ENCODE measurements at regions not wholly inside any gene's neighbourhood (a gene's known extent, or its start where the extent isn't known, plus 50 kb on each side); places are given as distances from the start of the nearest gene placed in this dataset.

DNA sequence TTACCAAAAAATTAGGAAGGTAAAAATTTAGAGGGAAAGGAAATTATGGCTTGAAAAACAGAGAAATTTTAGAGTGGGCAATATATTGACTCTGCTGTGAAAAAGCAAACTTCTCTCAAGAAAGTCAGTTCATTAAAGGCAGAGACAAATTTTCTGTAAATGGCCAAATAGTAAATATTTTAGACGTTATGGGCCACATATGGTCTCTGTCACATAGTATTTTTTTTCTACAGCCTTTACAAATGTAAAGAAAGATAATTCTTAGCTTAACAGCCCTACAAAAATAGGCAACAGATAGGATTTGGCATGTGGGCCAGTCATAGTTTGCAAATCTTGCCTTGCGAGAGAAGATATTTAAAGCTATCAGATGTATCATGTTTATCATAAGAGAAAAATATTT, 1750.4 kb downstream of the SUCLG1 start:
- CTCF ChIA-PET: no interaction called here
- Mint-ChIP-seq H3K27ac (no peak overlapping the region), H3K27me3 (no peaks in the 10 kb centered on the region), H3K36me3 (no peaks in the 10 kb centered on the region), H3K9me3 (peaks cover 11% of the 10 kb centered on the region), H3K4me3 (no peak overlapping the region), H3K4me1 (ENCODE audit: low read depth) (no peaks in the 10 kb centered on the region)
- intact Hi-C loops (cut with micrococcal nuclease): no loop called here
- POLR2A ChIA-PET: no interaction called here
- no peak for DNase-seq

DNA sequence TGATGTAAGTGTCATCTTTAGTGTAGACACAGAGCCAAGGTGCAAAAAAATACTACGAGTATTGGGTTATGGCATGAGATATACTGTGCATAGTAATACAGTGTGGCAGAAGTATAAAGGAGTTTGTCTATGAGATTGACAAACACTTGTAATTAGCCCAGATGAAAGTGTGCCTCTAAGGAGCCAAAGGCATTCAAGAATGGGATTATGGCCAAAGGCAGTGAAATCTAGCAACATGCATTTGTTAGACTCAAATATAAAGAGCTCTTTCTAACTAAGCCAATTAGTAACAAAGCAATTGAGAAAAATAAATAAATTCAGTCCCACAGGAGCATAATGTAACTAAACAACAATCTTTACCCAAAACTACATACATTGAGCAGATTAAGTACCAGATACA, 1761.8 kb downstream of the SUCLG1 start:
- Mint-ChIP-seq H3K27ac (no peak overlapping the region), H3K4me1 (ENCODE audit: low read depth) (no peaks in the 10 kb centered on the region), H3K27me3 (no peaks in the 10 kb centered on the region), H3K4me3 (no peak overlapping the region), H3K36me3 (no peaks in the 10 kb centered on the region), H3K9me3 (peaks cover 17% of the 10 kb centered on the region)
- POLR2A ChIA-PET: no interaction called here
- intact Hi-C loops (cut with micrococcal nuclease): no loop called here
- CTCF ChIA-PET: no interaction called here
- no peak for DNase-seq

DNA sequence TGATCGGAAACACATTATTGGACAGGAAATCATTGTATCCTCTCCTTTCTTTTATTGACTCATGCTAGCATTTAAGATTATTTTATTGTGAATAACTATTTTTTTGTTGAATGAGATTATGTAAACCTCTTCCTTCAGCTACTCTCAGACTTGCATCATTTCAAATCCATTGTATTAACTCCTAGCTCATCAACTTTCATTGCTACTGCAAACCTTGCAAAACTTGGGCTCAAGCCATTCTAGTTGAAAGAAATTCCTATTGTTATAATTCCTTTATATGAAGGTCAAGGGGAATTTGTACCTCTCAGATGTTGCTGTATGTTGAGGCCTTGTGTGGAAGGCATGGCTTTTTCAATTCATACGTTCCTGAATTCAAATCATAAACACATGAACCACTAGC, 1764.6 kb downstream of the SUCLG1 start:
- Mint-ChIP-seq H3K4me3 (no peak overlapping the region), H3K27ac (no peak overlapping the region), H3K27me3 (no peaks in the 10 kb centered on the region), H3K9me3 (peaks cover 13% of the 10 kb centered on the region), H3K4me1 (ENCODE audit: low read depth) (no peaks in the 10 kb centered on the region), H3K36me3 (no peaks in the 10 kb centered on the region)
- intact Hi-C loops (cut with micrococcal nuclease): no loop called here
- no peak for DNase-seq
- CTCF ChIA-PET: no interaction called here
- POLR2A ChIA-PET: interaction anchor here (0.5 kb wide), 1 partner anchor 736 kb away, joined by 4 read pairs; no protein-coding TSS in a partner anchor

DNA sequence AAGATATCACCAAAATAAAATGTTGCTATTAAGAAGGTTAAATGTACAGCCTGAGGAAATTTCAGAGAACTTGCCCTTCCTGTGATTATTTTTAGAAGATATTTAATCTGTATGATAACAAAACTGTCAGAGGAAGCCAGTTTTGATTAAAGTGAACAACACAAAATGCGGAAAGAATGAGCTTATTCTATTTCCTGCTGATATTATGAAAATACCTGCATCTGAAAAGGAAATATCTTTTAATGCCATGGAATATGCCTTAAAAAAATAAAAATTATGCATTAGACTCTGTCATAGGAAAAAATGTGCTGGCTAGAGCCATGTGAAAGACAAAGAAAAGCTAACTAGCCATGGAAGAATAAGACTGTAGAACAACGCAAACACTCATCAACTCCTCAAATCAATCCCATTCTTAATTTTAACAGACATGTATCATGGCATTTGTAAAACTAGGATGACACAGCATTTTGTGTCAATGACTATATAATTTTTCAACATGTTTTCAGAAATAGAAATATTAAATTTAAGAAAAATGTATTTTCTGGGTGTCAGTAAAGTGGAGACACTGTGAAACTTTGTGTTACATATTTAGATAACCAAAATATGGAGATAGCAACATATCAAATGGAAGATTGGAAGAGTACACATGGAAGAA, 1768.2 kb downstream of the SUCLG1 start:
- Mint-ChIP-seq H3K27me3 (no peaks in the 10 kb centered on the region), H3K4me3 (no peak overlapping the region), H3K27ac (no peak overlapping the region), H3K4me1 (ENCODE audit: low read depth) (no peaks in the 10 kb centered on the region), H3K36me3 (no peaks in the 10 kb centered on the region), H3K9me3 (peaks cover 10% of the 10 kb centered on the region)
- intact Hi-C loops (cut with micrococcal nuclease): no loop called here
- ChIA-PET CTCF (no interaction called here), POLR2A (no interaction called here)
- DNase-seq: no peak

DNA sequence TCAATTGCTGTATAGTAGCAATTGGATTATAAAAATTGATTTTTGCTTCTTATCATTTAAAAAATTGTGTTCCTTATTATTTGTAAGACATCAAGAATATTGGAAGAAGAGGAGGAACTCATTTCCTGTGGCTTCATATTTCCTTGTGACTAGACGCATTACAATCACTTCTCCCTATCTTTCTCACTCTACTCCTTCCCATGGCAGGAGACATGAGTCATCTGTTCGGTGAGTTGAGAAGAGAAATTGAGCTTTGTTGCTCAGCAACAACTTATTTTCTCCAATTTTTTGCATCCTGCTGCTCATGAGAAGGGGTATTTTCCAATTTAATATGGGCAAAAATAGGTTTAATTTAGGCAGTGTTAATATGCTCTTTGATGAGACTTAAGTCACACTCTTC, 1783.9 kb downstream of the SUCLG1 start:
- POLR2A ChIA-PET: interaction anchor here (0.6 kb wide), 1 partner anchor 44 kb away, joined by 3 read pairs; no protein-coding TSS in a partner anchor
- Mint-ChIP-seq H3K27me3 (no peaks in the 10 kb centered on the region), H3K4me3 (no peak overlapping the region), H3K27ac (no peak overlapping the region), H3K36me3 (no peaks in the 10 kb centered on the region), H3K4me1 (ENCODE audit: low read depth) (no peaks in the 10 kb centered on the region), H3K9me3 (peaks cover 8% of the 10 kb centered on the region)
- CTCF ChIA-PET: no interaction called here
- intact Hi-C loops (cut with micrococcal nuclease): no loop called here
- no peak for DNase-seq

DNA sequence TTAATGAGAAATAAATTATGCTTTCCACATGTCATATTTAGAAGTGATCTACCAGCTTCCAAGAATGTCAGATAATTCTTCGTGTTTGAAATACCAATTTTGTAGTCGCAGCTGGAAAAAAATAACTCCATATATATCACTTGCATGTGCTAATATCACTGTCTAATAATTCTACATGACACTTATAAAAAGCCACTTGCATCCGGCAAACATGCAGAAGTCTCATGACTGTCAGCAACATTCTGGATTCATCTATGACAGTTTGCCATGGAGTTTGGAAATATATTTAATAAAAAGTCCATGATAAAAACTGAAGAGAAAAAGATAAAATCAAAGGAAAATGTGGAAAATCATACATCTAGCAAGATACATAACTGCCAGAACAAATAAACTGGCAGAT, 1784.4 kb downstream of the SUCLG1 start:
- H3K9me3 Mint-ChIP-seq: peaks cover 8% of the 10 kb centered on the region
- intact Hi-C loops (cut with micrococcal nuclease): no loop called here
- H3K4me1 Mint-ChIP-seq (ENCODE audit: low read depth): no peaks in the 10 kb centered on the region
- CTCF ChIA-PET: no interaction called here
- H3K36me3 Mint-ChIP-seq: no peaks in the 10 kb centered on the region
- POLR2A ChIA-PET: interaction anchor here (0.6 kb wide), 1 partner anchor 45 kb away, joined by 3 read pairs; no protein-coding TSS in a partner anchor
- no peak for DNase-seq
- H3K4me3 Mint-ChIP-seq: no peak overlapping the region
- no peaks in the 10 kb centered on the region for H3K27me3 Mint-ChIP-seq
- H3K27ac Mint-ChIP-seq: no peak overlapping the region

DNA sequence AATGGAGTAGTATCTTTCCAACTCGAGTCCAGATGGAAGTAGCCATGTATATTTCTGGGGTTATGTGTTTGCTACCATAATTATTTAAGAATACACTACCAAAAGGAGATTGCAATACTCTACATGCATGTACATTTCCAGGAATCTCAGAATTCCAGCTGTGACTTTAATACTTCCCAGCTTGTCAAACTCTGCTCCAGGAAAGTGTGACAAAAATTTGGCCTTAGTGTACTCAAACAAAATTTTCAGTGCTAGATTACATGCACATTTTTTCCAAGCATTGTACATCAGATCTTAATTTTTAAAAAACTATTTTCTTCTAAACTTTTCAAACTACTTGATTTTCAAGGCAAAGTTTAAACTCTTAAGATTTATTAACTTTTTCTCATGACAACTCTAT, 1791.6 kb downstream of the SUCLG1 start:
- Mint-ChIP-seq H3K4me3 (no peak overlapping the region), H3K9me3 (no peaks in the 10 kb centered on the region), H3K36me3 (no peaks in the 10 kb centered on the region), H3K27me3 (no peaks in the 10 kb centered on the region), H3K27ac (no peak overlapping the region), H3K4me1 (ENCODE audit: low read depth) (no peaks in the 10 kb centered on the region)
- CTCF ChIA-PET: no interaction called here
- POLR2A ChIA-PET: no interaction called here
- DNase-seq: no peak
- intact Hi-C loops (cut with micrococcal nuclease): no loop called here

DNA sequence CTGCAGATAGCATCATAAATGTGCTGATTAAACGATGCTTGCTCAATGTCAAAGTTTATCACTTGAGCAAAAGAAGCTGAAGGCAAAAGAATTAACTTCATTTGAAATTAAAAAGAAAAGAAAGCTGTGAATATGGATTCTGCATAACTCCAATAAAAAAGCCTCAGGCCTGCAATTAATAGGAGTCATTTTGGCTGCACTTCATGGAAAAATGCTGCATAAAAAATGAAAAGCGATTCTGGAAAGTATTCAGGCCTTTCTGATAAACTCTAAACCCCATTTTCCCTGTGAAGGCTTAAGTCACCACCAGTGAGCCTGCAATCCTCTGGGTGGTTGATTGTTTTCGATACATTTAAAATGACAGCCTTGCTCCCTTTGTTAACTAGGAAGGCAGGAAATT, 1793.4 kb downstream of the SUCLG1 start:
- DNase-seq: no peak
- CTCF ChIA-PET: no interaction called here
- POLR2A ChIA-PET: no interaction called here
- Mint-ChIP-seq H3K27me3 (no peaks in the 10 kb centered on the region), H3K36me3 (no peaks in the 10 kb centered on the region), H3K4me3 (no peak overlapping the region), H3K9me3 (no peaks in the 10 kb centered on the region), H3K4me1 (ENCODE audit: low read depth) (no peaks in the 10 kb centered on the region), H3K27ac (no peak overlapping the region)
- intact Hi-C loops (cut with micrococcal nuclease): no loop called here

DNA sequence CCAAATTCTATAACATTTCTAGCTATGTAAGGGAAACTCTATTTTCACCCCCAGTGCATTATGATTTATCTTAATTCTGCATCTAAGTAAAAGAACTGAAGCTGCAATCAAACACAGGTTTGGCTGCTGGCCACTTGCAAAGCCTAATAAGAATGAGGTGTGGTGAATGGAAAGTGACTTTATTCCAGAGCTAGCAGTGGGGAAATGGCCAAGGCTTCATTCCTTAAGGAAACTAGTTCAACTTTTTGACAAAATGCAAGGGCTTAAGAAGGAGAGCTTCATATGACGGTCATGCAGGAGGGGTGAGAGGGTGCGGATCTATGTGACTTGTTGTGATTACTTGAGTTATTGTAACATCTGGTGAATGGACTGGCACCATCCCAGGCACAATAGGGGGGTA, 1802.0 kb downstream of the SUCLG1 start:
- ChIA-PET POLR2A (no interaction called here), CTCF (no interaction called here)
- no peak for DNase-seq
- no peak overlapping the region for H3K4me3 Mint-ChIP-seq
- no peaks in the 10 kb centered on the region for H3K27me3 Mint-ChIP-seq
- peaks cover 15% of the 10 kb centered on the region for H3K9me3 Mint-ChIP-seq
- intact Hi-C loops (cut with micrococcal nuclease): no loop called here
- H3K36me3 Mint-ChIP-seq: no peaks in the 10 kb centered on the region
- H3K27ac Mint-ChIP-seq: no peak overlapping the region
- H3K4me1 Mint-ChIP-seq (ENCODE audit: low read depth): no peaks in the 10 kb centered on the region

DNA sequence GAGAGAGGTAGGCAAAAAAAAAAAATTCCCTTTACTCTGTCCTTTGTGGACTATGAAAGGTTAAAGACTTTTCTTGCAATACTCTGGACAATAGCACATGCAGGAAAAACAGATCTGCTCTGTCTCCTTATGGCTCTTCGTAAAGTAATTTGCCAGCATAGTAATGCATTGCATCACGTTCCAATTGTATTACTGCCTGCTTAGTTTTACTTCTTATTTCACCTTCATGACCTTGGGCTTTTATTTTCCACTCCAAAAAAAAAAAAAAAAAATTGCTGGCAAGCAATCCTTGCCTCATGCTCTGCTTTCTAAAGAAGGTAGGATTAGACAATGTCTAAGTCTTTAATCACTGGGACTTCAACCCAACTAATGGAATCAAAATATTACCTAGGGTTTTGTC, 1802.7 kb downstream of the SUCLG1 start:
- Mint-ChIP-seq H3K4me1 (ENCODE audit: low read depth) (no peaks in the 10 kb centered on the region), H3K4me3 (no peak overlapping the region), H3K9me3 (peaks cover 15% of the 10 kb centered on the region), H3K27ac (no peak overlapping the region), H3K27me3 (no peaks in the 10 kb centered on the region), H3K36me3 (no peaks in the 10 kb centered on the region)
- intact Hi-C loops (cut with micrococcal nuclease): no loop called here
- ChIA-PET POLR2A (no interaction called here), CTCF (no interaction called here)
- no peak for DNase-seq

DNA sequence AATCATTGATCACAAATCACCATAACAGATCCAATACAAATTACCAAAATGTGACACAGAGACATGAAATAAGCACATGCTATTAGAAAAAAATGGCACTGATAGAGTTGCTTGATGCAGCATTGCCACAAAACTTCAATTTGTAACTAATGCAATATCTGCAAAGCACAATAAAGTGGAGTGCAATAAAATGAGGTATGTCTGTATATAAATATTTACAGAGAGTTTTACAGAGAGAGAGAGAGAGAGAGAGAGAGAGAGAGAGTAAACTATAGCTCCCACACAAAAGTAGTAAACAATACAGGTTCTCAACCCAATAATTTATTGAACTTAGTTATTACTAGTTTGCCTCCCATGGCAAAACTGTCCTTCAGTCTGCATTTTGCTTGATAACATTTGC, 1807.0 kb downstream of the SUCLG1 start:
- H3K27ac Mint-ChIP-seq: no peak overlapping the region
- H3K9me3 Mint-ChIP-seq: peaks cover 22% of the 10 kb centered on the region
- intact Hi-C loops (cut with micrococcal nuclease): no loop called here
- ChIA-PET POLR2A (no interaction called here), CTCF (no interaction called here)
- DNase-seq: no peak
- H3K4me3 Mint-ChIP-seq: no peak overlapping the region
- no peaks in the 10 kb centered on the region for H3K4me1 Mint-ChIP-seq (ENCODE audit: low read depth)
- no peaks in the 10 kb centered on the region for H3K36me3 Mint-ChIP-seq
- no peaks in the 10 kb centered on the region for H3K27me3 Mint-ChIP-seq

DNA sequence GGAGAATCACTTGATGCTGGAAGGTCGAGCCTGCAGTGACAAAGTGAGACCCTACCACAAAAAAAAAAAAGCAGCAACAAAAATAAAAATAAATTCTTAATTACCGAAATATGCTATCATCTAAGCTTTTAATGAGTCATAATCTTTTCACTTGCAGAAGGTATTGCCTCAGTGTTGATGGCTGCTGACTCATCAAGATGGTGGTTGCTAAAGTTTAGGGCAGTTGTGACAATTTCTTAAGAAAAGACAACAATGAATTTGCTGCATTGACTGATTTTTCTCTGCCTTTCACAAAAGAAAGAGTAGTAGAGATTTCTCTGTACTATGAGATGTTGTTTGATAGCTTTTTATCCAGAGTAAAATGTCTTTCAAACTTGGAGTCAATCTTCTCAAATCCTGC, 1809.0 kb downstream of the SUCLG1 start:
- ChIA-PET POLR2A (no interaction called here), CTCF (no interaction called here)
- no peak for DNase-seq
- H3K27me3 Mint-ChIP-seq: no peaks in the 10 kb centered on the region
- H3K9me3 Mint-ChIP-seq: peaks cover 25% of the 10 kb centered on the region
- H3K4me1 Mint-ChIP-seq (ENCODE audit: low read depth): no peaks in the 10 kb centered on the region
- no peaks in the 10 kb centered on the region for H3K36me3 Mint-ChIP-seq
- intact Hi-C loops (cut with micrococcal nuclease): no loop called here
- no peak overlapping the region for H3K27ac Mint-ChIP-seq
- no peak overlapping the region for H3K4me3 Mint-ChIP-seq

DNA sequence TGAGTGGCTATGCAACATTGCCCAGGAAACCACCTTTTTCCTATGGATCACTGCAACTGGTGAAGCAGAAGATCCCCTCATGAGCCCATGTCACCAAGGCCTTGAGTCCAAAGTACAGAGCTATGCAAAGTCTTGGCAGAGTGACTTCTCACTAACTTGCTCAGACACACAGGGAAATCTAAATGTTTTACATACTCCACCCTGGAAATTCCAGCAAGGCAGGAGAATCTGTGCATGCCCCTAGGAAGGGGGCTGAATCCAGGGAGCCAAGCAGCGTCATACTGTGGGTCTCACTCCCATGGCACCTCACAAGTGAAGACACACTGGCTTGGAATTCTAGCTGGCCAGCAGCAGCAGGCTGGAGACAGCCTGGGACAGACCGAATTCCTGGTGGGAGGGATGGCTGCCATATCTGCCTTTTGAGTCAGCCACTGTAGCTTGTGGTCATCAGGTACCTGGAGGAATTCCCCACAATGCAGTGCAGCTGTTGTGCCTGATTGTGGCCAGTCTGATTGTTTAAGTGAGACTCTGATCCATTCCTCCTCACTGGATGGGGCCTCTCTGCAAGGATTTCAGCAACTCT, 1817.4 kb downstream of the SUCLG1 start:
- intact Hi-C loops (cut with micrococcal nuclease): no loop called here
- Mint-ChIP-seq H3K9me3 (peaks cover 26% of the 10 kb centered on the region), H3K4me1 (ENCODE audit: low read depth) (no peaks in the 10 kb centered on the region), H3K4me3 (no peak overlapping the region), H3K27ac (no peak overlapping the region), H3K27me3 (no peaks in the 10 kb centered on the region), H3K36me3 (no peaks in the 10 kb centered on the region)
- DNase-seq: no peak
- POLR2A ChIA-PET: no interaction called here
- CTCF ChIA-PET: no interaction called here

Data from activated CD4-positive, alpha-beta memory T cell treated with anti-CD3 and anti-CD28 coated beads for 36 hours (primary cell).